ENCODE measurements at regions not wholly inside any gene's neighbourhood (a gene's known extent, or its start where the extent isn't known, plus 50 kb on each side); places are given as distances from the start of the nearest gene placed in this dataset.

- no peak for DNase-seq (ENCODE audit: low spot score)
- no peak for TF ChIP-seq CTCF (IDR thresholded peaks at IDR 0.05; ENCODE audit: extremely low read depth, missing control alignments)
These were observed 775.4 kb downstream of the ADCYAP1 start for GRCh38 chr18:1680108-1680507.

- no peak for TF ChIP-seq CTCF (IDR thresholded peaks at IDR 0.05; ENCODE audit: extremely low read depth, missing control alignments)
- DNase-seq (ENCODE audit: low spot score) = no peak
These were observed 787.2 kb downstream of the ADCYAP1 start for GRCh38 chr18:1691863-1692262.

GRCh38 chr18:1708006-1708405 is 803.3 kb downstream of the ADCYAP1 start:
- no peak for DNase-seq (ENCODE audit: low spot score)
- no peak for TF ChIP-seq CTCF (IDR thresholded peaks at IDR 0.05; ENCODE audit: extremely low read depth, missing control alignments)

GRCh38 chr18:1710114-1710513 is 805.4 kb downstream of the ADCYAP1 start:
- no peak for DNase-seq (ENCODE audit: low spot score)
- TF ChIP-seq CTCF (IDR thresholded peaks at IDR 0.05; ENCODE audit: extremely low read depth, missing control alignments) = no peak

- no peak for TF ChIP-seq CTCF (IDR thresholded peaks at IDR 0.05; ENCODE audit: extremely low read depth, missing control alignments)
- no peak for DNase-seq (ENCODE audit: low spot score)
These were observed 827.5 kb downstream of the ADCYAP1 start for GRCh38 chr18:1732143-1732542.

- TF ChIP-seq CTCF (IDR thresholded peaks at IDR 0.05; ENCODE audit: extremely low read depth, missing control alignments) = no peak
- DNase-seq (ENCODE audit: low spot score) = no peak
These were observed 825.2 kb downstream of the METTL4 start for GRCh38 chr18:1746131-1746530.

GRCh38 chr18:1751249-1751648 is 820.1 kb downstream of the METTL4 start:
- DNase-seq (ENCODE audit: low spot score) = no peak
- no peak for TF ChIP-seq CTCF (IDR thresholded peaks at IDR 0.05; ENCODE audit: extremely low read depth, missing control alignments)

Data from GM20000 (cell line).